H9 (cell line): ENCODE measurements at regions not wholly inside any gene's neighbourhood (a gene's known extent, or its start where the extent isn't known, plus 50 kb on each side); places are given as distances from the start of the nearest gene placed in this dataset.

Experiments
- DNase-seq: peaks from one replicate; pipeline ENCODE4 v3.0.0-alpha.2; 2017
- H2AFZ ChIP-seq: one replicate; pipeline ENCODE4 v1.6.1; 2013; ENCODE audit warnings: mild to moderate bottlenecking, low read length, control low read depth, moderate library complexity
- H2AK5ac ChIP-seq: 2 replicates; pipeline ENCODE4 v1.6.1; 2013; ENCODE audit warnings: low read length, control low read depth, mixed read lengths; ENCODE audit not compliant: insufficient read length
- H2BK120ac ChIP-seq: one replicate; pipeline ENCODE4 v1.6.1; 2013; ENCODE audit warnings: low read depth, mild to moderate bottlenecking, low read length, control low read depth, inconsistent platforms; ENCODE audit not compliant: poor library complexity, severe bottlenecking
- H2BK12ac ChIP-seq: 2 replicates; pipeline ENCODE4 v1.6.1; 2013; ENCODE audit warnings: low read length, control low read depth, mixed read lengths, low read depth; ENCODE audit not compliant: insufficient read length
- H2BK15ac ChIP-seq: 2 replicates; pipeline ENCODE4 v1.6.1; 2013; ENCODE audit warnings: low read depth, low read length, control low read depth
- H2BK20ac ChIP-seq: one replicate; pipeline ENCODE4 v1.6.1; 2013; ENCODE audit warnings: low read depth, mild to moderate bottlenecking, low read length, control low read depth, inconsistent platforms; ENCODE audit not compliant: poor library complexity, severe bottlenecking
- H2BK5ac ChIP-seq: 2 replicates; pipeline ENCODE4 v1.6.1; 2013; ENCODE audit warnings: low read length, control low read depth, mixed read lengths; ENCODE audit not compliant: insufficient read length
- H3K14ac ChIP-seq: 2 replicates; pipeline ENCODE4 v1.6.1; 2013; ENCODE audit warnings: low read length, control low read depth; ENCODE audit not compliant: insufficient read depth
- H3K18ac ChIP-seq: 2 replicates; pipeline ENCODE4 v1.6.1; 2013; ENCODE audit warnings: low read depth, mild to moderate bottlenecking, mixed read lengths, low read length, control low read depth; ENCODE audit not compliant: insufficient read length
- H3K23ac ChIP-seq: 2 replicates; pipeline ENCODE4 v1.6.1; 2013; ENCODE audit warnings: low read length, control low read depth, mixed read lengths, low read depth; ENCODE audit not compliant: insufficient read length
- H3K23me2 ChIP-seq: 2 replicates; pipeline ENCODE4 v1.6.1; 2013; ENCODE audit warnings: low read depth, mild to moderate bottlenecking, mixed read lengths, low read length, control low read depth; ENCODE audit not compliant: insufficient read length, poor library complexity, severe bottlenecking
- H3K27ac ChIP-seq: 2 replicates; pipeline ENCODE4 v1.5.1; 2013; ENCODE audit warnings: low read length, control low read depth, mixed read lengths, low read depth; ENCODE audit not compliant: insufficient read length
- H3K27me3 ChIP-seq: 2 replicates; pipeline ENCODE4 v1.6.1; 2013; ENCODE audit warnings: low read length, control low read depth, inconsistent platforms; ENCODE audit not compliant: insufficient read depth
- H3K4ac ChIP-seq: 2 replicates; pipeline ENCODE4 v1.6.1; 2013; ENCODE audit warnings: low read depth, mild to moderate bottlenecking, control low read depth, inconsistent platforms, low read length, moderate library complexity
- H3K4me1 ChIP-seq: 2 replicates; pipeline ENCODE4 v1.6.1; 2013; ENCODE audit warnings: low read length, control low read depth, inconsistent platforms; ENCODE audit not compliant: insufficient read depth
- H3K4me2 ChIP-seq: 2 replicates; pipeline ENCODE4 v1.6.1; 2013; ENCODE audit warnings: low read length, control low read depth, mixed read lengths; ENCODE audit not compliant: insufficient read length, insufficient read depth
- H3K56ac ChIP-seq: 2 replicates; pipeline ENCODE4 v1.6.1; 2013; ENCODE audit warnings: low read depth, mild to moderate bottlenecking, mixed read lengths, low read length, control low read depth; ENCODE audit not compliant: insufficient read length
- H3K79me1 ChIP-seq: 2 replicates; pipeline ENCODE4 v1.6.1; 2013; ENCODE audit warnings: low read depth, mild to moderate bottlenecking, moderate library complexity, low read length, control low read depth, inconsistent platforms; ENCODE audit not compliant: insufficient read depth, poor library complexity, severe bottlenecking
- H3K79me2 ChIP-seq: 2 replicates; pipeline ENCODE4 v1.6.1; 2013; ENCODE audit warnings: low read length, control low read depth, inconsistent platforms; ENCODE audit not compliant: insufficient read depth
- H3K9ac ChIP-seq: 2 replicates; pipeline ENCODE4 v1.6.1; 2013; ENCODE audit warnings: low read length, control low read depth, mixed read lengths; ENCODE audit not compliant: insufficient read length; ENCODE audit errors: extremely low read depth
- H3K9me3 ChIP-seq: one replicate; pipeline ENCODE4 v1.6.1; 2013; ENCODE audit warnings: low read depth, low read length, inconsistent platforms; ENCODE audit not compliant: control insufficient read depth
- H3T11ph ChIP-seq: one replicate; pipeline ENCODE4 v1.6.1; 2013; ENCODE audit warnings: mild to moderate bottlenecking, low read length, control low read depth, inconsistent platforms
- H4K20me1 ChIP-seq: one replicate; pipeline ENCODE4 v1.6.1; 2013; ENCODE audit not compliant: control insufficient read depth, insufficient read length, insufficient read depth
- H4K5ac ChIP-seq: 2 replicates; pipeline ENCODE4 v1.6.1; 2013; ENCODE audit warnings: low read depth, mild to moderate bottlenecking, mixed read lengths, low read length, control low read depth; ENCODE audit not compliant: insufficient read length
- H4K8ac ChIP-seq: replicated peaks from 2 replicates; pipeline ENCODE4 v1.6.1; 2013; ENCODE audit warnings: low read length, control low read depth, mixed read lengths, low read depth; ENCODE audit not compliant: insufficient read length
- H4K91ac ChIP-seq: 2 replicates; pipeline ENCODE4 v1.6.1; 2013; ENCODE audit warnings: low read depth, mild to moderate bottlenecking, moderate library complexity, mixed read lengths, low read length, control low read depth; ENCODE audit not compliant: insufficient read length
- H3K27ac Mint-ChIP-seq, 3 experiments: 2 replicates in 2 of 3; 3 replicates in 1 of 3; pipeline ENCODE4 v1.8.0; 2020 to 2021; ENCODE audit warnings: mixed read lengths in 3 of 3, mild to moderate bottlenecking in 1 of 3, moderate library complexity in 1 of 3
- H3K27me3 Mint-ChIP-seq: 2 replicates; pipeline ENCODE4 v1.8.0; 2021; ENCODE audit warnings: low read depth, mild to moderate bottlenecking, moderate library complexity, mixed read lengths
- H3K36me3 Mint-ChIP-seq, 3 experiments: 2 replicates in 2 of 3; 3 replicates in 1 of 3; pipeline ENCODE4 v1.8.0; 2020 to 2021; ENCODE audit warnings: low read depth in 3 of 3, mixed read lengths in 3 of 3; ENCODE audit not compliant: insufficient read depth in 1 of 3
- H3K4me1 Mint-ChIP-seq, 2 experiments: 2 replicates each; pipeline ENCODE4 v1.8.0; 2020; ENCODE audit warnings: mixed read lengths in 2 of 2
- H3K4me3 Mint-ChIP-seq, 2 experiments: 2 replicates in 1 of 2; 3 replicates in 1 of 2; pipeline ENCODE4 v1.8.0; 2020 to 2021; ENCODE audit warnings: mild to moderate bottlenecking in 2 of 2, mixed read lengths in 2 of 2, moderate library complexity in 1 of 2
- H3K9me3 Mint-ChIP-seq, 2 experiments: 2 replicates in 1 of 2; 3 replicates in 1 of 2; pipeline ENCODE4 v1.8.0; 2020; ENCODE audit warnings: mild to moderate bottlenecking in 2 of 2, mixed read lengths in 2 of 2, moderate library complexity in 1 of 2
- CTCF ChIP-seq: fragments of 200-600 bp; sonication (generic); conservative IDR thresholded peaks from 3 replicates; pipeline ENCODE4 v1.8.0; 2021; ENCODE audit warnings: antibody characterized with exemption, mild to moderate bottlenecking
- WGBS: extraction: QIAGEN DNeasy Blood & Tissue Kit; methylation state at CpG from one replicate; pipeline ENCODE4 v1.1.7; 2013; ENCODE audit warnings: missing lambda C conversion rate, low lambda C conversion rate, mixed read lengths; ENCODE audit not compliant: insufficient read length; ENCODE audit errors: extremely low coverage; 5-methylcytosine and 5-hydroxymethylcytosine counted together

- no peak overlapping the region for H2BK120ac ChIP-seq
- H3K4me1 ChIP-seq: peaks cover 19% of the 10 kb centered on the region; the same call in 1 of the 2 replicates
These were observed 52.7 kb upstream of the GRAMD1B start for GRCh38 chr11:123377355-123377754.

More at GRCh38 chr11:123377355-123377754, 52.7 kb upstream of the GRAMD1B start:
- Histone ChIP-seq H3K79me1 (no peaks in the 10 kb centered on the region), H3K23me2 (no peaks in the 10 kb centered on the region), H3K4me2 (no peak overlapping the region), H3K23ac (no peak overlapping the region), H2AFZ (no peak overlapping the region), H3K18ac (no peak overlapping the region), H4K20me1 (no peaks in the 10 kb centered on the region), H3K27me3 (no peaks in the 10 kb centered on the region), H2AK5ac (no peak overlapping the region), H3K9ac (no peak overlapping the region), H3K79me2 (no peaks in the 10 kb centered on the region), H4K8ac (no peak overlapping the region), H3K14ac (no peak overlapping the region), H3T11ph (no peak overlapping the region), H4K5ac (no peak overlapping the region), H3K4ac (no peak overlapping the region), H2BK12ac (no peak overlapping the region), H3K9me3 (no peaks in the 10 kb centered on the region), H4K91ac (no peak overlapping the region), H3K27ac (no peak overlapping the region), H3K56ac (no peak overlapping the region), H2BK5ac (no peak overlapping the region), H2BK20ac (no peak overlapping the region), H2BK15ac (no peak overlapping the region)
- Mint-ChIP-seq H3K4me3 (no peak overlapping the region), H3K27me3 (peaks cover 2% of the 10 kb centered on the region), H3K36me3 (no peaks in the 10 kb centered on the region), H3K27ac (no peak overlapping the region), H3K4me1 (peaks cover 34 to 37% of the 10 kb centered on the region in 2 experiments), H3K9me3 (no peaks in the 10 kb centered on the region)
- DNase-seq: no peak
- no peak for TF ChIP-seq CTCF
- no CpG with 5 or more reads among the region's 5 CpGs for WGBS
